Frontal cortex (tissue), 3 donors: ENCODE measurements at regions not wholly inside any gene's neighbourhood (a gene's known extent, or its start where the extent isn't known, plus 50 kb on each side); places are given as distances from the start of the nearest gene placed in this dataset.

Experiments
- DNase-seq, 2 donors: peaks; one replicate each; pipeline ENCODE4 v3.0.0; 2012; ENCODE audit warnings: low spot score in 2 of 2
- FAIRE-seq: peaks from 2 replicates; lab custom pipeline; 2012; peaks lifted over from hg19 to GRCh38; lab: Jason Lieb, UNC
- donor health status: control.
- donor health status: control.
- donor health status: control.

GRCh38 chr3:124168271-124168670, 176.3 kb upstream of the ROPN1 start:
- DNase-seq: no peak
- FAIRE-seq: no peak

- no peak for FAIRE-seq
- no peak for DNase-seq
These were observed 180.4 kb upstream of the ROPN1 start for GRCh38 chr3:124172283-124172682.

- no peak for FAIRE-seq
- no peak for DNase-seq
These were observed 180.9 kb upstream of the ROPN1 start for GRCh38 chr3:124172816-124173215.

- DNase-seq (no peak), FAIRE-seq (no peak)
These were observed 182.6 kb upstream of the ROPN1 start for GRCh38 chr3:124174476-124174875.

- FAIRE-seq (no peak), DNase-seq (no peak)
These were observed 183.3 kb upstream of the ROPN1 start for GRCh38 chr3:124174910-124175874.

GRCh38 chr3:124177071-124177470, 185.1 kb upstream of the ROPN1 start:
- FAIRE-seq (no peak), DNase-seq (no peak)

GRCh38 chr3:124178531-124178930, 186.6 kb upstream of the ROPN1 start:
- DNase-seq (no peak), FAIRE-seq (no peak)

- FAIRE-seq: no peak
These were observed 208.5 kb upstream of the ROPN1 start for GRCh38 chr3:124200407-124200806.

GRCh38 chr3:124201226-124201625, 209.3 kb upstream of the ROPN1 start:
- no peak for FAIRE-seq
- no peak for DNase-seq

More at GRCh38 chr3:124200407-124200806, 208.5 kb upstream of the ROPN1 start:
- no peak for DNase-seq

- no peak for DNase-seq
- FAIRE-seq: no peak
These were observed 209.9 kb upstream of the ROPN1 start for GRCh38 chr3:124201786-124202185.

- FAIRE-seq: no peak
These were observed 210.8 kb upstream of the ROPN1 start for GRCh38 chr3:124202754-124203153.

GRCh38 chr3:124203292-124203691, 211.4 kb upstream of the ROPN1 start:
- DNase-seq: no peak
- no peak for FAIRE-seq

More at GRCh38 chr3:124202754-124203153, 210.8 kb upstream of the ROPN1 start:
- peak in 1 of 2 donors; percentile 14 for DNase-seq

- FAIRE-seq: no peak
- no peak for DNase-seq
These were observed 214.5 kb upstream of the ROPN1 start for GRCh38 chr3:124206225-124207055.

GRCh38 chr3:124207077-124207476, 215.2 kb upstream of the ROPN1 start:
- DNase-seq (no peak), FAIRE-seq (no peak)

- DNase-seq: no peak
- no peak for FAIRE-seq
These were observed 216.1 kb upstream of the ROPN1 start for GRCh38 chr3:124207873-124208485.

GRCh38 chr3:124209426-124209825, 217.5 kb upstream of the ROPN1 start:
- DNase-seq: no peak
- no peak for FAIRE-seq

- no peak for DNase-seq
- FAIRE-seq: no peak
These were observed 219.0 kb upstream of the ROPN1 start for GRCh38 chr3:124210899-124211298.

- FAIRE-seq: no peak
- DNase-seq: no peak
These were observed 221.7 kb upstream of the ROPN1 start for GRCh38 chr3:124213641-124214040.

- DNase-seq: no peak
- no peak for FAIRE-seq
These were observed 225.6 kb upstream of the ROPN1 start for GRCh38 chr3:124217542-124217941.

GRCh38 chr3:124221422-124221821, 229.5 kb upstream of the ROPN1 start:
- FAIRE-seq: no peak
- no peak for DNase-seq
